Neural cell (in vitro differentiated cells): ENCODE measurements at regions not wholly inside any gene's neighbourhood (a gene's known extent, or its start where the extent isn't known, plus 50 kb on each side); places are given as distances from the start of the nearest gene placed in this dataset.

Source experiments
- H2AFZ ChIP-seq: fragments of 200-600, 300-800 bp; sonication (generic), shearing (Covaris generic); 2 replicates; pipeline ENCODE4 v1.6.0; 2014; ENCODE audit warnings: low read depth, mild to moderate bottlenecking, antibody characterized with exemption, low read length, moderate library complexity
- H3F3A ChIP-seq: fragments of 200-600 bp; shearing (Covaris generic); 2 replicates; pipeline ENCODE4 v1.6.1; 2016; ENCODE audit warnings: mild to moderate bottlenecking, moderate library complexity, mixed read lengths, antibody characterized with exemption, low read length; ENCODE audit not compliant: insufficient read depth, poor library complexity, severe bottlenecking
- H3K27ac ChIP-seq: fragments of 200-600, 300-800 bp; sonication (generic), shearing (Covaris generic); 2 replicates; pipeline ENCODE4 v1.5.1; 2014; ENCODE audit warnings: mild to moderate bottlenecking, low read length, moderate library complexity
- H3K27me3 ChIP-seq: fragments of 300-800, 200-600 bp; sonication (generic), shearing (Covaris generic); 2 replicates; pipeline ENCODE4 v1.6.0; 2014; ENCODE audit warnings: mild to moderate bottlenecking, low read depth, low read length, moderate library complexity; ENCODE audit not compliant: insufficient read depth
- H3K36me3 ChIP-seq: fragments of 300-800, 200-600 bp; sonication (generic), shearing (Covaris generic); 2 replicates; pipeline ENCODE4 v1.5.1; 2014; ENCODE audit warnings: mild to moderate bottlenecking, antibody characterized with exemption, low read length, moderate library complexity; ENCODE audit not compliant: insufficient read depth
- H3K4me2 ChIP-seq: fragments of 300-800, 200-600 bp; sonication (generic), shearing (Covaris generic); 2 replicates; pipeline ENCODE4 v1.6.0; 2014; ENCODE audit warnings: mild to moderate bottlenecking, low read length
- H3K4me3 ChIP-seq: fragments of 300-800, 200-600 bp; sonication (generic), shearing (Covaris generic); 2 replicates; pipeline ENCODE4 v1.5.1; 2014; ENCODE audit warnings: mild to moderate bottlenecking, low read length, moderate library complexity
- H3K79me2 ChIP-seq: fragments of 200-600 bp; shearing (Covaris generic); replicated peaks from 2 replicates; pipeline ENCODE4 v1.6.0; 2014; ENCODE audit warnings: mild to moderate bottlenecking, low read length, moderate library complexity; ENCODE audit not compliant: insufficient read depth
- H3K9ac ChIP-seq: fragments of 300-800, 200-600 bp; sonication (generic), shearing (Covaris generic); 2 replicates; pipeline ENCODE4 v1.6.1; 2016; ENCODE audit warnings: mild to moderate bottlenecking, low read length, mixed read lengths
- H3K9me2 ChIP-seq: fragments of 200-600 bp; shearing (Covaris generic); 2 replicates; pipeline ENCODE4 v1.6.1; 2016; ENCODE audit warnings: mild to moderate bottlenecking, low read length, mixed read lengths; ENCODE audit not compliant: insufficient read depth
- H3K9me3 ChIP-seq: fragments of 200-600, 300-800 bp; sonication (generic), shearing (Covaris generic); 2 replicates; pipeline ENCODE4 v1.6.1; 2016; ENCODE audit warnings: mild to moderate bottlenecking, mixed run types, low read length, moderate library complexity, mixed read lengths
- H4K20me1 ChIP-seq: fragments of 200-600 bp; shearing (Covaris generic); 2 replicates; pipeline ENCODE4 v1.6.1; 2016; ENCODE audit warnings: mild to moderate bottlenecking, mixed run types; ENCODE audit not compliant: insufficient read depth
- CTCF ChIP-seq: fragments of 450-650 bp; IDR thresholded peaks from 2 replicates; pipeline ENCODE4 v1.5.1; 2014; ENCODE audit warnings: antibody characterized with exemption, mild to moderate bottlenecking, moderate library complexity; ENCODE audit not compliant: poor library complexity, severe bottlenecking
- EP300 ChIP-seq: fragments of 450-650 bp; conservative IDR thresholded peaks from 2 replicates; pipeline ENCODE4 v1.6.1; 2014; ENCODE audit warnings: antibody characterized with exemption, mild to moderate bottlenecking, moderate library complexity; ENCODE audit not compliant: poor library complexity, severe bottlenecking
- EZH2 ChIP-seq: fragments of 200-600, 300-800 bp; shearing (Covaris generic), sonication (generic); IDR thresholded peaks from 2 replicates; pipeline ENCODE4 v1.6.1; 2014; ENCODE audit warnings: antibody characterized with exemption, low read length, borderline replicate concordance, mild to moderate bottlenecking; ENCODE audit not compliant: insufficient read depth, poor library complexity, severe bottlenecking
- MXI1 ChIP-seq: fragments of 450-650 bp; conservative IDR thresholded peaks from 2 replicates; pipeline ENCODE4 v1.6.1; 2014; ENCODE audit warnings: antibody characterized with exemption, mild to moderate bottlenecking; ENCODE audit not compliant: poor library complexity, severe bottlenecking
- POLR2AphosphoS5 ChIP-seq: IDR thresholded peaks from 2 replicates; pipeline ENCODE4 v1.6.1; 2012
- RAD21 ChIP-seq: fragments of 450-650 bp; conservative IDR thresholded peaks from 2 replicates; pipeline ENCODE4 v1.6.1; 2014; ENCODE audit warnings: antibody characterized with exemption, mild to moderate bottlenecking, moderate library complexity
- REST ChIP-seq: IDR thresholded peaks from 2 replicates; pipeline ENCODE4 v1.6.1; 2012; ENCODE audit warnings: borderline replicate concordance
- SMC3 ChIP-seq: fragments of 450-650 bp; conservative IDR thresholded peaks from 2 replicates; pipeline ENCODE4 v1.6.1; 2014; ENCODE audit warnings: antibody characterized with exemption, mild to moderate bottlenecking, moderate library complexity; ENCODE audit not compliant: poor library complexity
- TAF1 ChIP-seq: IDR thresholded peaks from 2 replicates; pipeline ENCODE4 v1.6.1; 2012; ENCODE audit warnings: low read depth

GRCh38 chr10:4347397-4347796 lies 478.6 kb upstream of the AKR1E2 start:
- TF ChIP-seq POLR2AphosphoS5: no peak
- TF ChIP-seq EZH2: no peak
- TF ChIP-seq SMC3: no peak
- no peak for TF ChIP-seq MXI1
- no peak for TF ChIP-seq CTCF
- TF ChIP-seq REST: no peak
- TF ChIP-seq EP300: no peak
- TF ChIP-seq TAF1: no peak
- TF ChIP-seq RAD21: no peak
- no peak overlapping the region for H2AFZ ChIP-seq
- no peaks in the 10 kb centered on the region for H3K9me2 ChIP-seq
- no peak overlapping the region for H3K4me3 ChIP-seq
- no peaks in the 10 kb centered on the region for H3K36me3 ChIP-seq
- H3F3A ChIP-seq: peaks cover 3% of the 10 kb centered on the region
- no peaks in the 10 kb centered on the region for H3K9me3 ChIP-seq
- H3K79me2 ChIP-seq: no peaks in the 10 kb centered on the region
- no peak overlapping the region for H3K9ac ChIP-seq
- H3K4me2 ChIP-seq: no peak overlapping the region
- H4K20me1 ChIP-seq: no peaks in the 10 kb centered on the region
- no peaks in the 10 kb centered on the region for H3K27me3 ChIP-seq
- no peak overlapping the region for H3K27ac ChIP-seq

GRCh38 chr10:4345877-4346646 lies 479.9 kb upstream of the AKR1E2 start:
- Histone ChIP-seq H3K27ac (no peak overlapping the region), H3F3A (peaks cover 3% of the 10 kb centered on the region), H3K79me2 (no peaks in the 10 kb centered on the region), H3K9me3 (no peaks in the 10 kb centered on the region), H3K4me3 (no peak overlapping the region), H2AFZ (no peak overlapping the region), H3K9ac (no peak overlapping the region), H3K36me3 (no peaks in the 10 kb centered on the region), H3K9me2 (no peaks in the 10 kb centered on the region), H3K27me3 (no peaks in the 10 kb centered on the region), H3K4me2 (no peak overlapping the region), H4K20me1 (no peaks in the 10 kb centered on the region)
- TF ChIP-seq EZH2: no peak
- no peak for TF ChIP-seq MXI1
- TF ChIP-seq POLR2AphosphoS5: no peak
- TF ChIP-seq SMC3: no peak
- no peak for TF ChIP-seq TAF1
- TF ChIP-seq EP300: no peak
- no peak for TF ChIP-seq CTCF
- no peak for TF ChIP-seq REST
- TF ChIP-seq RAD21: no peak
